Osteocyte (in vitro differentiated cells): ENCODE measurements at regions not wholly inside any gene's neighbourhood (a gene's known extent, or its start where the extent isn't known, plus 50 kb on each side); places are given as distances from the start of the nearest gene placed in this dataset.

Experiments used
- DNase-seq: peaks from one replicate; pipeline ENCODE4 v3.0.0; 2021; ENCODE audit warnings: mixed read lengths; ENCODE audit not compliant: unreplicated experiment; ENCODE audit errors: extremely low spot score
- H3K27ac Mint-ChIP-seq: one replicate; pipeline ENCODE4 v1.8.0; 2021; ENCODE audit warnings: mild to moderate bottlenecking, mixed read lengths; ENCODE audit not compliant: unreplicated experiment
- H3K27me3 Mint-ChIP-seq: one replicate; pipeline ENCODE4 v1.8.0; 2021; ENCODE audit warnings: mixed read lengths; ENCODE audit not compliant: unreplicated experiment
- H3K36me3 Mint-ChIP-seq: one replicate; pipeline ENCODE4 v1.8.0; 2021; ENCODE audit warnings: mixed read lengths; ENCODE audit not compliant: unreplicated experiment
- H3K4me1 Mint-ChIP-seq: one replicate; pipeline ENCODE4 v1.8.0; 2021; ENCODE audit warnings: mixed read lengths; ENCODE audit not compliant: unreplicated experiment
- H3K4me3 Mint-ChIP-seq: one replicate; pipeline ENCODE4 v1.8.0; 2021; ENCODE audit warnings: mild to moderate bottlenecking, moderate library complexity, mixed read lengths; ENCODE audit not compliant: unreplicated experiment
- H3K9me3 Mint-ChIP-seq: one replicate; pipeline ENCODE4 v1.8.0; 2021; ENCODE audit warnings: mixed read lengths; ENCODE audit not compliant: unreplicated experiment
- CTCF ChIP-seq: fragments of 200-600 bp; sonication (generic); IDR thresholded peaks from 2 replicates; pipeline ENCODE4 v1.5.0; 2021; ENCODE audit warnings: antibody characterized with exemption, mild to moderate bottlenecking, moderate library complexity

DNA sequence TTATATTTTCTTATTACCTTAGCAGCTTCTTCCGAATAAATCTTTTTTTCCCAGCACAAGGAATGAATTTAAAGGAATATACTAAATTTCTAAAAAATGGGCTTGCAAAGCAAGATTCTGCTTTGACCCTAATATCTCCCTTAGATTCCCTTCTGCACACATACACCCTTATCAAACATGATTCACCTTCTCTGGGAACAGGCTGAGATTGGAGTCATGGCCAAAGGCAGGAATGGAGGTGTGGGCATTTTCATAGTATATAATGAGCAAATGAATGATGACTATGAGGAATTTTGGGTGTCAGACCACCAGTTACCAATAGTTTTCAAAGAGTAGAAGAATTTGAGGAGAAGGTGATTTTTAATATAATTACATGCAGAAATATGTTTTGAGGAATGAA lies 231.3 kb upstream of the CDH11 start:
- Mint-ChIP-seq H3K4me1 (no peaks in the 10 kb centered on the region), H3K4me3 (no peak overlapping the region)

DNA sequence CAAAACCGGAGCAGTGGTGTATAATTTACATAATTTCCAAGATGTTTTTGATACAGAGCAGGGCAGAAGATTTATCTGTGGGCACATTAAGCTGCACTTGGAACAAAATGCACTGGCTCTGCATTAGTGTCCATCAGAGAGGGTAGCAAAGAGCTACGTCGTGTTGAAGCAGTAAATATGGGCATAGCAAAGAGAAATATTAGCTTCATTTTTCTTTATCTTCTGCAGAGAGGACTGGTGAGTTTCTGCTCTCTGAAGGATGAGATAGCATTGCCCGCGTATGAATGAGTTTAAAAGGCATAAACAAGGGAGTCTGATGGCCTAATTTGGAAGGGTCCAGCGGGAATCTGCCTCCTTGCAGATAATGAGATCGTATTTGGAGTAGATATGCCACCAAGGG lies 227.8 kb upstream of the CDH11 start:
- no peak for DNase-seq
- H3K27ac Mint-ChIP-seq: no peak overlapping the region
- no peak overlapping the region for H3K4me3 Mint-ChIP-seq
- no peak for TF ChIP-seq CTCF
- no peaks in the 10 kb centered on the region for H3K4me1 Mint-ChIP-seq
- no peaks in the 10 kb centered on the region for H3K9me3 Mint-ChIP-seq
- H3K27me3 Mint-ChIP-seq: peaks cover 4% of the 10 kb centered on the region
- no peaks in the 10 kb centered on the region for H3K36me3 Mint-ChIP-seq

More for the DNA sequence above, 231.3 kb upstream of the CDH11 start:
- TF ChIP-seq CTCF: no peak
- H3K27me3 Mint-ChIP-seq: peaks cover 4% of the 10 kb centered on the region
- no peaks in the 10 kb centered on the region for H3K36me3 Mint-ChIP-seq
- H3K27ac Mint-ChIP-seq: no peak overlapping the region
- H3K9me3 Mint-ChIP-seq: peaks cover 3% of the 10 kb centered on the region
- no peak for DNase-seq

DNA sequence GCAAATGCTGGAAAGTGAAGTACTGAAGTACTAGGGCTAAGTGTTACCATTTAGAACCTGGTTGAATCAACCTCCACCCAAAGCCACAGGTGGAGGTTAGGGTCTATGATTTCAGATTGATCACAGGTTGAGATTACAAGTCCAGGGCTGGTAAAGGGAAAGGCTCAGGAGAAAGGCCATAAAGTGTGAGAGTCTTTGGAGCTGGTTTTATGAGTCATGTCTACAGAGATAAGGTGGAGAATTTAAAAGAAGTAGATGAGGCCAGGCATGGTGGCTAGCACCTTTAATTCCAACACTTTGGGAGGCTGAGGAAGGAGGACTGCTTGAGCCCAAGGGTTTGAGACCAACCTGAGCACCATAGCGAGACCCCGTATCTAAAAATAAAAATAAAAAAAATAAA lies 221.7 kb upstream of the CDH11 start:
- H3K9me3 Mint-ChIP-seq: no peaks in the 10 kb centered on the region
- no peak for DNase-seq
- H3K4me1 Mint-ChIP-seq: no peaks in the 10 kb centered on the region

GRCh38 chr16:65342231-65342866 lies 220.5 kb upstream of the CDH11 start:
- no peaks in the 10 kb centered on the region for H3K27me3 Mint-ChIP-seq
- no peak for TF ChIP-seq CTCF
- H3K4me1 Mint-ChIP-seq: no peaks in the 10 kb centered on the region
- DNase-seq: no peak
- no peaks in the 10 kb centered on the region for H3K9me3 Mint-ChIP-seq
- H3K27ac Mint-ChIP-seq: no peak overlapping the region
- no peak overlapping the region for H3K4me3 Mint-ChIP-seq
- no peaks in the 10 kb centered on the region for H3K36me3 Mint-ChIP-seq

More for the DNA sequence above, 221.7 kb upstream of the CDH11 start:
- TF ChIP-seq CTCF: no peak
- Mint-ChIP-seq H3K4me3 (no peak overlapping the region), H3K27me3 (no peaks in the 10 kb centered on the region), H3K36me3 (no peaks in the 10 kb centered on the region), H3K27ac (no peak overlapping the region)

DNA sequence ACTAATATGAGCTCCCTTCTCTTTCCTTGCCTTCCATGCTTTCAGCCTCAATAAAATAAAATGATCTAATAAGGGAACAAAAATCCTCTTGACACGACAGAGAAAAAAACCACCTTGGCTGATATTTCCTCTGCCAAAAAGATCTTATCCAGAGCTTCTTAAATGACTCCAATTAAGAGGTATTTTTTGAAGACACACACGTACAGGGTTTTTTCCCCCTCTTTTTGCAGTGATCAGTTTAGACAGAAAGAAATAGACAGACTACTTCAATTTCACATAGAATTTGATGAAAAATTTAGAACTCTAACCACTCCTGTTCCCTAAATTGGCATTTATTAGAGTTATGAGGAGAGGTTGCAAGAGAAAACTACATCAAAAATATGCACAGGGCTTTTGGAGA lies 217.2 kb upstream of the CDH11 start:
- Mint-ChIP-seq H3K27me3 (no peaks in the 10 kb centered on the region), H3K36me3 (no peaks in the 10 kb centered on the region), H3K27ac (no peak overlapping the region), H3K4me3 (no peak overlapping the region), H3K4me1 (peaks cover 24% of the 10 kb centered on the region), H3K9me3 (peaks cover 6% of the 10 kb centered on the region)
- DNase-seq: no peak
- TF ChIP-seq CTCF: no peak
